GM23338 (cell line): ENCODE measurements at regions not wholly inside any gene's neighbourhood (a gene's known extent, or its start where the extent isn't known, plus 50 kb on each side); places are given as distances from the start of the nearest gene placed in this dataset.

Source experiments
- EZH2 ChIP-seq: fragments of 200-600 bp; sonication (generic); IDR thresholded peaks from one replicate; pipeline ENCODE4 v1.8.0; 2017; ENCODE audit warnings: antibody characterized with exemption, mild to moderate bottlenecking, low read depth; ENCODE audit not compliant: unreplicated experiment
- EZH2phosphoT487 ChIP-seq: fragments of 200-600 bp; sonication (generic); IDR thresholded peaks from one replicate; pipeline ENCODE4 v1.8.1; 2018; ENCODE audit warnings: antibody characterized with exemption; ENCODE audit not compliant: unreplicated experiment
- NANOG ChIP-seq: IDR thresholded peaks from 2 replicates; pipeline ENCODE4 v1.6.1; 2016; ENCODE audit warnings: antibody characterized with exemption, borderline replicate concordance
- POLR2AphosphoS5 ChIP-seq: IDR thresholded peaks from 2 replicates; pipeline ENCODE4 v1.6.1; 2016; ENCODE audit warnings: antibody characterized with exemption, low read depth
- ZNF331 ChIP-seq: fragments of 250-450 bp; sonication (Bioruptor Pico); IDR thresholded peaks from 2 replicates; pipeline ENCODE4 v1.5.0; 2020; ENCODE audit warnings: low read depth, mild to moderate bottlenecking, moderate library complexity
- TF ChIP-seq, protein P1 (sequence below), 2 experiments: fragments of 200-600 bp in 1 of 2; sonication (generic) in 1 of 2; conservative IDR thresholded peaks; 2 replicates each; pipeline versions ENCODE4 v1.5.1 to v1.6.1; 2016 to 2017; ENCODE audit warnings: antibody characterized with exemption in 2 of 2, low read depth in 2 of 2, mild to moderate bottlenecking in 2 of 2, moderate library complexity in 1 of 2
- TF ChIP-seq, protein P2 (sequence below): fragments of 250-450 bp; sonication (Bioruptor Pico); IDR thresholded peaks from 2 replicates; pipeline ENCODE4 v1.5.0; 2020; ENCODE audit warnings: mild to moderate bottlenecking, moderate library complexity

DNA sequence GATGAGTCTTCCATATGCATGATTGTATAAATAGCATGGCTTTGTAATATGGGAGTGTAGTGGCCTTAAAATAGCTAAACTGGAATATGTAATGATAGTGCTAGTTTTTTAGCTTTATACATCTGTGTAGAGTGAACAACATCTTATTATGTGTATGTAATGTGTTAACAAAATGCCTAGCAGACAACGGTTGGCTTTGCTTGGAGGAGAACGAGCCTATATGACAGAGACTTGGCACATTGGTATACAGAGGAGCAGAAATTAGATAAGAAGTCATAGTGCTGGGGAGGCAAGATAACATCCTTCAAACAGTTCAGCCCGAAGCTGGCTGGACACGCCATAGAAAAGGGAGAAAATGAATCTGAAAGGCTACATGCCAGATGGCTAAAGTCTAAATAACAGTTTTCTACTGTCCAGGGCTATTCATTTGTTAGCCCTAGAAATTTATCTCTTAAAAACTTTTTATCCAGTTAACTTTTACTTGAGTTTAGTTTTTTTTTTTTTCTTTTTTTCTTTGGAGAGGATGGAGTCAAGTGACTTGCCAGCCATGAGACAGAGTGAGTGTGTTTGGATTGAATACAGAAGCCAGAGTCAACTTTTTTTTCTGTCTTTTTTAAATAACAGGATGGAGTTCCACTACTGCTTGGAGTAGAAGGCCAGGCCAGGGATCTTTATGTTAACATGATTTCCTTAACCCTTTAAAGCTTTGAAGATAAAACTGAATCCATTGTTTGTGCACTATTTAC is 214.4 kb upstream of the ACTBL2 start:
- TF ChIP-seq, protein P1, sequence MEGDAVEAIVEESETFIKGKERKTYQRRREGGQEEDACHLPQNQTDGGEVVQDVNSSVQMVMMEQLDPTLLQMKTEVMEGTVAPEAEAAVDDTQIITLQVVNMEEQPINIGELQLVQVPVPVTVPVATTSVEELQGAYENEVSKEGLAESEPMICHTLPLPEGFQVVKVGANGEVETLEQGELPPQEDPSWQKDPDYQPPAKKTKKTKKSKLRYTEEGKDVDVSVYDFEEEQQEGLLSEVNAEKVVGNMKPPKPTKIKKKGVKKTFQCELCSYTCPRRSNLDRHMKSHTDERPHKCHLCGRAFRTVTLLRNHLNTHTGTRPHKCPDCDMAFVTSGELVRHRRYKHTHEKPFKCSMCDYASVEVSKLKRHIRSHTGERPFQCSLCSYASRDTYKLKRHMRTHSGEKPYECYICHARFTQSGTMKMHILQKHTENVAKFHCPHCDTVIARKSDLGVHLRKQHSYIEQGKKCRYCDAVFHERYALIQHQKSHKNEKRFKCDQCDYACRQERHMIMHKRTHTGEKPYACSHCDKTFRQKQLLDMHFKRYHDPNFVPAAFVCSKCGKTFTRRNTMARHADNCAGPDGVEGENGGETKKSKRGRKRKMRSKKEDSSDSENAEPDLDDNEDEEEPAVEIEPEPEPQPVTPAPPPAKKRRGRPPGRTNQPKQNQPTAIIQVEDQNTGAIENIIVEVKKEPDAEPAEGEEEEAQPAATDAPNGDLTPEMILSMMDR (conservative IDR thresholded peaks at IDR 0.05; ENCODE audit: low read depth in 2 of 2): no peak
- TF ChIP-seq POLR2AphosphoS5: no peak
- TF ChIP-seq EZH2: no peak
- no peak for TF ChIP-seq EZH2phosphoT487
- TF ChIP-seq NANOG: no peak
- TF ChIP-seq ZNF331: no peak
- TF ChIP-seq, protein P2, sequence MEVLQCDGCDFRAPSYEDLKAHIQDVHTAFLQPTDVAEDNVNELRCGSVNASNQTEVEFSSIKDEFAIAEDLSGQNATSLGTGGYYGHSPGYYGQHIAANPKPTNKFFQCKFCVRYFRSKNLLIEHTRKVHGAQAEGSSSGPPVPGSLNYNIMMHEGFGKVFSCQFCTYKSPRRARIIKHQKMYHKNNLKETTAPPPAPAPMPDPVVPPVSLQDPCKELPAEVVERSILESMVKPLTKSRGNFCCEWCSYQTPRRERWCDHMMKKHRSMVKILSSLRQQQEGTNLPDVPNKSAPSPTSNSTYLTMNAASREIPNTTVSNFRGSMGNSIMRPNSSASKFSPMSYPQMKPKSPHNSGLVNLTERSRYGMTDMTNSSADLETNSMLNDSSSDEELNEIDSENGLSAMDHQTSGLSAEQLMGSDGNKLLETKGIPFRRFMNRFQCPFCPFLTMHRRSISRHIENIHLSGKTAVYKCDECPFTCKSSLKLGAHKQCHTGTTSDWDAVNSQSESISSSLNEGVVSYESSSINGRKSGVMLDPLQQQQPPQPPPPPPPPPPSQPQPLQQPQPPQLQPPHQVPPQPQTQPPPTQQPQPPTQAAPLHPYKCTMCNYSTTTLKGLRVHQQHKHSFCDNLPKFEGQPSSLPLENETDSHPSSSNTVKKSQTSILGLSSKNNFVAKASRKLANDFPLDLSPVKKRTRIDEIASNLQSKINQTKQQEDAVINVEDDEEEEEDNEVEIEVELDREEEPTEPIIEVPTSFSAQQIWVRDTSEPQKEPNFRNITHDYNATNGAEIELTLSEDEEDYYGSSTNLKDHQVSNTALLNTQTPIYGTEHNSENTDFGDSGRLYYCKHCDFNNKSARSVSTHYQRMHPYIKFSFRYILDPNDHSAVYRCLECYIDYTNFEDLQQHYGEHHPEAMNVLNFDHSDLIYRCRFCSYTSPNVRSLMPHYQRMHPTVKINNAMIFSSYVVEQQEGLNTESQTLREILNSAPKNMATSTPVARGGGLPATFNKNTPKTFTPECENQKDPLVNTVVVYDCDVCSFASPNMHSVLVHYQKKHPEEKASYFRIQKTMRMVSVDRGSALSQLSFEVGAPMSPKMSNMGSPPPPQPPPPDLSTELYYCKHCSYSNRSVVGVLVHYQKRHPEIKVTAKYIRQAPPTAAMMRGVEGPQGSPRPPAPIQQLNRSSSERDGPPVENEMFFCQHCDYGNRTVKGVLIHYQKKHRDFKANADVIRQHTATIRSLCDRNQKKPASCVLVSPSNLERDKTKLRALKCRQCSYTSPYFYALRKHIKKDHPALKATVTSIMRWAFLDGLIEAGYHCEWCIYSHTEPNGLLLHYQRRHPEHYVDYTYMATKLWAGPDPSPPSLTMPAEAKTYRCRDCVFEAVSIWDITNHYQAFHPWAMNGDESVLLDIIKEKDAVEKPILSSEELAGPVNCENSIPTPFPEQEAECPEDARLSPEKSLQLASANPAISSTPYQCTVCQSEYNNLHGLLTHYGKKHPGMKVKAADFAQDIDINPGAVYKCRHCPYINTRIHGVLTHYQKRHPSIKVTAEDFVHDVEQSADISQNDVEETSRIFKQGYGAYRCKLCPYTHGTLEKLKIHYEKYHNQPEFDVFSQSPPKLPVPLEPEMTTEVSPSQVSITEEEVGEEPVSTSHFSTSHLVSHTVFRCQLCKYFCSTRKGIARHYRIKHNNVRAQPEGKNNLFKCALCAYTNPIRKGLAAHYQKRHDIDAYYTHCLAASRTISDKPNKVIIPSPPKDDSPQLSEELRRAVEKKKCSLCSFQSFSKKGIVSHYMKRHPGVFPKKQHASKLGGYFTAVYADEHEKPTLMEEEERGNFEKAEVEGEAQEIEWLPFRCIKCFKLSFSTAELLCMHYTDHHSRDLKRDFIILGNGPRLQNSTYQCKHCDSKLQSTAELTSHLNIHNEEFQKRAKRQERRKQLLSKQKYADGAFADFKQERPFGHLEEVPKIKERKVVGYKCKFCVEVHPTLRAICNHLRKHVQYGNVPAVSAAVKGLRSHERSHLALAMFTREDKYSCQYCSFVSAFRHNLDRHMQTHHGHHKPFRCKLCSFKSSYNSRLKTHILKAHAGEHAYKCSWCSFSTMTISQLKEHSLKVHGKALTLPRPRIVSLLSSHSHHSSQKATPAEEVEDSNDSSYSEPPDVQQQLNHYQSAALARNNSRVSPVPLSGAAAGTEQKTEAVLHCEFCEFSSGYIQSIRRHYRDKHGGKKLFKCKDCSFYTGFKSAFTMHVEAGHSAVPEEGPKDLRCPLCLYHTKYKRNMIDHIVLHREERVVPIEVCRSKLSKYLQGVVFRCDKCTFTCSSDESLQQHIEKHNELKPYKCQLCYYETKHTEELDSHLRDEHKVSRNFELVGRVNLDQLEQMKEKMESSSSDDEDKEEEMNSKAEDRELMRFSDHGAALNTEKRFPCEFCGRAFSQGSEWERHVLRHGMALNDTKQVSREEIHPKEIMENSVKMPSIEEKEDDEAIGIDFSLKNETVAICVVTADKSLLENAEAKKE (CRISPR knock-in tag): no peak
